Suppressor macrophage treated with lipopolysaccharide for 1 hour (primary cell): ENCODE measurements at regions not wholly inside any gene's neighbourhood (a gene's known extent, or its start where the extent isn't known, plus 50 kb on each side); places are given as distances from the start of the nearest gene placed in this dataset.
A peak's percentile ranks its signal among the peaks of the same experiment; 100 is the strongest.
"Not testable (repeated sequence)": the region's sequence is repeated elsewhere in the genome, so short reads cannot be mapped to it uniquely, and the experiment has no call there.

Experiments
- DNase-seq, 3 donors: peaks; one replicate each; pipeline ENCODE4 v3.0.0-alpha.2; 2020 to 2022

DNA sequence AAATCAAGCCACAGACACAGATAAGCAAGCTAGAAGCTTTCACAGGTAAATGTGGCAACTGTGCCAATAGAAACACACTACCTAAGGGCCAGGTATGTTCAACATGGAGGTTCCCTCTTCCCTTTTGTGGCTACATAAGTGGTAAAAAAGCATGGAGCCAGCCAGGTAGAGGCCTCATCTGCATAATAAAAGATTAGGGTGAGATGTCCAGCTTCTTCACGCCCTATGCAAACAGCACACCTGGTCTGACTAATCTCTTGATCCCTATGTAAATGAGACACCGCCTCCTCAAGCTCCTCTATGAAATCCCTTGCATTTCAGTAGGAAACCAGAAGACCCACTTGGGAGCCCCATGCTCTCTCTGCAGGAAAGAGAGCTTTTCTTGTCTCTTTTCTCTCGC is 282.2 kb downstream of the NEBL start:
- no peak for DNase-seq

GRCh38 chr10:20608503-20608902 is 288.6 kb downstream of the NEBL start:
- DNase-seq = no peak

- DNase-seq = no peak
These were observed 290.1 kb downstream of the NEBL start for GRCh38 chr10:20606985-20607384.

GRCh38 chr10:20601941-20602461 is 295.1 kb downstream of the NEBL start:
- DNase-seq = no peak

DNA sequence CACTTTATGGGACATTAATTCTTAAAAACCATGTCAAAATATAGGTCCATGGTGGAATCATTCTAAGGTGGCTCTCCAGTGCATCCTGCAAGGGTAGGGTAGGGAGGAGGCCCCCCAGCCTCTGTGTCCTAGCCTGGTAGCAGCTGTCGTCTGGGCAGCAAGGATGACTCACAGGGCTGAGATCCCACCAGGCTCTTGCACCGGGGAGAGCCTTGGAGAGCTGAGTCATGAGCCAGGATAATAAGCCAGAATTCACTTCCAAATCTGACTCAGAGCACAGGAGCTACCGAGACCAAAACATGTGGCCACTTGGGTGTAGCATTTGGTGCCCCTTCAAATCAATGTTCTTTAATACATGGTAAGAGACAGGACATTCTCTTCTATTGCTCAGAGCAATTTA is 298.5 kb downstream of the NEBL start:
- DNase-seq = peak in 2 of 3 donors; percentile 6 to 14

- DNase-seq = no peak
These were observed 300.2 kb downstream of the NEBL start for GRCh38 chr10:20596911-20597310.

- peak in 1 of 3 donors; percentile 8 for DNase-seq
These were observed 300.9 kb downstream of the NEBL start for GRCh38 chr10:20596065-20596755.

DNA sequence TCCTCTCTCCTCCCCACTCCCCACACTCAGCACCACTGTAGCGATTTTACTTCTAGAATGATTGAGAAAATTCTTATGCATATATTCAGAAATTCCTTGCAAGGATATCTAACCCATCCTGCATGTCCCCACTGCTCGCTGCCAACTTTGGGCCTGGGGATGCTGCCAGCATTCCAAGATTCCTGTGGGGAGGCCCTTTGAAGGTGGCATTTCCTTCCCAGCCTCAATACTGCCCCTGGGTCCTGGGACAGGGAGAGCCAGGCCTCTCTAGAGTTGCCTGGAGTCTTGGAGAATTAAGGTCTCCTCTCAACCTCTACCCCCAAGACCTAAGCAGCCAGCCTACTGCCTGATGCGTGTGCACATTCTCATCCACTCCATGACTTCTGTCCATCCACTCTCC is 303.5 kb downstream of the NEBL start:
- no peak for DNase-seq

- DNase-seq = no peak
These were observed 315.1 kb downstream of the NEBL start for GRCh38 chr10:20582041-20582440.

GRCh38 chr10:20573924-20574323 is 323.2 kb downstream of the NEBL start:
- DNase-seq = no peak

GRCh38 chr10:20555990-20556389 is 341.1 kb downstream of the NEBL start:
- DNase-seq = not testable (repeated sequence)

DNA sequence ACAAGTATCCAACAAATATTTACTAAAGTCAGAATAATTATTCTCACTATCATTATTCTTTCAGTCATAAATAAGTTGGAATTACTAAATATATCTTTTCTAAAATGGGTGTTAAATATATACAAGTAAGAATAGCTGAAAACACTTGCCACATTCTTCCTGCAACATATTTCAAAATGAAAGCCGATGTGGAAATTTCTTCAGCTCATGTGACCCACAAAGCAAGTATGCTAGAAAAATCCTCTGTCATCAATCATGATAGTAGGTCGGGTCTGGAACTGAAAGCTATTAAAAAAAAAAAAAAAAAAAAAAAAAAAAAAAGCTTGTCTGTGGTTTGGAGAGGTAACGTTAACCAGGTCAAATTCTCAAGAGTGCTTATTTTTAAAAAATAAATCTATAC is 344.7 kb downstream of the NEBL start:
- peak in 2 of 3 donors; percentile 2 to 28 for DNase-seq

DNA sequence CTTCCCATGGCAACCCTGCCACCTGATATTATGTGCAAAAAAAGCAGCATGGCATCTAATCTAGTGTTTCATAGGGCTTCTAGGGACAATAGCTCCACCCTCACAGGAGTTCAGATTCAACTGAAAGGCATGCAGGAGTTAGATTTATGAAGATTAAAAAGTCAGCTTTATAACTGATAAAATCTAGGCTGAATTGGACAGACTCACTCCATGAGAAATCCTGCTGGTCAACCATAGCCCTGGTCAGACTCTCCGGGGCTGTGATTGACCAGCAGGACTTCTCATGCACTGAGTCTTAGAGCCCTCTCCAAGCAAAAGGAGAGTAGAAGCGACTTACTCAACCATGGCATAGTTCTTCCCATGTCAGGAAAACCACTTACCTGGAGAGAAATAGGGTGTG is 345.4 kb downstream of the NEBL start:
- DNase-seq = no peak

GRCh38 chr10:20535897-20536881 is 360.9 kb downstream of the NEBL start:
- DNase-seq = no peak

- not testable (repeated sequence) for DNase-seq
These were observed 365.7 kb downstream of the NEBL start for GRCh38 chr10:20531241-20531883.

- DNase-seq = no peak
These were observed 375.9 kb downstream of the NEBL start for GRCh38 chr10:20521186-20521585.

- DNase-seq = no peak
These were observed 381.5 kb downstream of the NEBL start for GRCh38 chr10:20515654-20516053.

GRCh38 chr10:20512631-20513030 is 384.5 kb downstream of the NEBL start:
- no peak for DNase-seq

GRCh38 chr10:20508921-20509320 is 388.2 kb downstream of the NEBL start:
- DNase-seq = no peak

DNA sequence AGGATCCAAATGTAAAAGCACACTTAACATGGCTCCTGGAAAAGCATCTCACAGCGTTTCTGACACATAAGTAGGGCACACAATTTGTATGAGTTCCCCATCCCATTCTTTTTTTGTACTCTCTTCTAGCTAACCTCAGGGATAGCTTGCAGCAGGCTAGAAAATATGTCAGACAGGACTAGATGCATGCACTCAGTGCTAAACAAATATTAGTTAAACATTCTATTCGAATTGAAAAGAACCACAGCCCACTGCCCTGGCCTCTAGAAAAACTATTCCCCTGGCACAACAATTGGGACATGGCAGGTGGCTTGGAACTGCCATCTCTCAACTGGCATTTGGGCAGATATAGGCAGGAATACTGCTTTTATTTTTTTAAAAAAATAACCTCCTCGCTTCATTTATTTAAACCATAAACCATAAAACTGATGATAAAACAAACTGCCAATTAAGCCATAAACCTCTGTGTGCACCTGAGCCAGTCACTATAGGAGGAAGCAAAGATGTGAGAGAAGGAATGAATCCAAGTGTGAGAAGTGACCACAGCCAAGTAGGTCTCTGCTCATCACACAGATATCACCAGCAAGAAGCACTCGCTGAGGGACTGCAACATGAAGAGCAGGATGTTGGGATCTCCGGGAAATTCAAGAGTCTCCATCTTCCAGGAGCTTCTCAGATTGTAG is 394.1 kb downstream of the NEBL start:
- no peak for DNase-seq

DNA sequence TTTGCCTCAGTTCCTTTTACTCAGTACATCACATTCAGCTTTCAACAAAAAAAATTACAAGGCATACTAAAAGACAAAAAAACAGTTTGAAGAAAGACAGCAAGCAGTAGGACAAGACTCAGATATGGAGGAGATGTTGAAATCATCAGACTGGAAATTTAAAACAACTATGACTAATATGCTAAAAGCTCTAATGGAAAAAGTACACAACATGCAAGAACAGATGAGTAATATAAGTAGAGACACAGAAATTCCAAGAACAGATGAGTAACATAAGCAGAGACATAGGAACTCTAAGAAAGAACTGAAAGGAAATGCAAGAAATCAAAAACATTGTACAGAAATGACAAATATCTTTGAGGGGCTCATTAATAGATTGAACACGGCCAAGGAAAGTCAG is 402.6 kb downstream of the NEBL start:
- DNase-seq = peak in 2 of 3 donors; percentile 12 to 39

DNA sequence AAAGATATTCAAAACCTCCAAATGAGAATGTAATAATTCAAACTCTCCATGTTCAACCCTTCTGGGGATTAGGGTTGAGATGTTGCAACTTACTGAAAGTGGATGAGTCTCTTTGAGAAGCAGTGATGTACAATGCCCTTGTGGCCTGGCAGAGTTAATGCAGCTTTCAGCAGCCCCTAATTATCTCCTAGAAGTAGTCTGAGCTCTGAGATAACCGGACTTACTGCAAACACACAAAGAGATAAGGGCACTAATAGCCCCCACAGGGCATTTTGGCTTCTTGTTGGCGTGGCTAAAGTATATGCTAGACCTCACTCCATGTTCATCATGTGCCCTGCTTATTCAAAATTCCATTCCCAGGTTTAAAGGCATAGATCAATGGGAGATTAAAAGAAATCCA is 404.7 kb downstream of the NEBL start:
- DNase-seq = no peak

- no peak for DNase-seq
These were observed 407.1 kb downstream of the NEBL start for GRCh38 chr10:20489961-20490360.
